LNCaP clone FGC (cell line): ENCODE measurements at regions not wholly inside any gene's neighbourhood (a gene's known extent, or its start where the extent isn't known, plus 50 kb on each side); places are given as distances from the start of the nearest gene placed in this dataset.

ENCODE experiments used
- DNase-seq: peaks from one replicate; pipeline ENCODE4 v3.0.0-alpha.2; 2011; ENCODE audit warnings: low read depth
- H3K4me3 ChIP-seq: 2 replicates; pipeline ENCODE4 v1.5.1; 2011; ENCODE audit warnings: mild to moderate bottlenecking, low read depth, low read length, control low read depth
- CTCF ChIP-seq: IDR thresholded peaks from 2 replicates; pipeline ENCODE4 v1.5.1; 2012; ENCODE audit warnings: mild to moderate bottlenecking; ENCODE audit not compliant: control insufficient read depth, insufficient read depth; ENCODE audit errors: extremely low read depth

DNA sequence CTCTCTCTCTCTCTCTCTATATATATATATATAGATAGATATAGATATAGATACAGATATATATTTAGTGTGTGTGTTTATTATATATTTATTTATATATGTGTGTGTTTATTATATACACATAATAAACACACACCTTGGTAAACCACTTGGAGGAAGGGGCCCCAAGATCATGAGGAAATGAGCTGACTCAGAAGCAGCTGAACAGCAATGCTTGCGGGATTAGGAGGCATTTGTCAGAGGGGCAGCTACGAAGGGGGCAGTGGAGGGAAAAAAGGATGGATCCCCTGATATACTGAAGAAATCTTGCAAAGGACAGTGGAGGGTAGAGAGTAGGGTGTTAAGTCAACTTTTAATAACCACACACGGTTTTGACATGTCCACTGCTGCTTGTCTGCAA lies 120.0 kb upstream of the SORBS2 start:
- no peak for TF ChIP-seq CTCF
- no peak overlapping the region for H3K4me3 ChIP-seq
- no peak for DNase-seq

DNA sequence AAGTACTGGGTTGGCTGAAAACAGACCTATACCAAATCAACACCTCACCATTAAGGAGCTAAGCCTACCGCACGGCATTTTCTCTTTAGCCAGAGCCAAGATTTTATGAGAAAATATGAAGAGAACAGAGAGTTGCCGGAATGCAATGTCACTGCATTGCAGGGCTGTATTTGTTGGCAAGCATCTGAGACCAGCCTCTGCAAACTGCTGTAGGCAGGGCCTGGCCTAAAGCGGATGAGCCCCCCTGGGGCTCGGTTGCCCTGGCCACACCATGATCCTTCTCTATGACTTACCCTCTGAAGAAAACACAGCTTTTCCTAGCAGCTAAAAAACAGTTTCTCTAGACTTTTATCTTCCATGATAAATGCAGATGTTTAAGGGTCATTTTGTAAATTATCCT lies 120.5 kb upstream of the SORBS2 start:
- TF ChIP-seq CTCF, result no peak
- H3K4me3 ChIP-seq, result no peak overlapping the region
- DNase-seq, result no peak

- DNase-seq, result no peak
- no peak overlapping the region for H3K4me3 ChIP-seq
- TF ChIP-seq CTCF, result no peak
These were observed 121.1 kb upstream of the SORBS2 start for GRCh38 chr4:185933078-185933581.

DNA sequence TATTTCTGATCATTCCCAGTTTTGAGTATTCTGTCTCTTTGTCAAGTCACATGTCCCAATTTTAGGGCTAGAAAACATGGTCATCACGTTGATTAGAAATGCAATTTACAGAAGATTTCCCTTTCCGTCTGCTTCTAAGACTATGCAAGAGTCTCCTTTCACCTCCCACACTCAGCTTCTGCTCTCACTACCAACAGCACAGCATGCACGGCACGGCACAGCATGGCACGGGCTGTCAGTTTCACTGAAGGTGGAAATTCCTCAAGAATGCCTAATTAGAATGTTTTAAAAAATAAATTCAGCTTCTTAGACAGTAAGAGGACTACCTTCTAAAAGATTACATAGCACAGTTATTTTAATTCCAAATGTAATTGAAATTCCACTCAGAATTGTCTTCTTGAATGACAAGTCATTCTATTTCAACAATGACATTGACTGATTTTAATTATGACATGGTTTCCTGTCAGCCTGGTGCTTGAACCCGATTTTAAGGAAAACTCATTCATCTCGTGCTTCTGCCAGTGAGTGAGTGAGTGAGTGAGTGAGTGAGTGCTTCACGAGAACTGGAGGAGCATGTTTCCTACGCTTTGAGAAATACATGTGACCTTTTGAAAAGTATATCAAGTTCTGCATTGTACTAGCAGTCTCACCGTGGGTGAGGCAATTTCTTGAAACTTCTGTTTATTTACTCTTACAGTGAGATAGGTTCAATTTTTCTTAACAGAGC lies 124.8 kb upstream of the SORBS2 start:
- no peak overlapping the region for H3K4me3 ChIP-seq
- DNase-seq, result no peak
- no peak for TF ChIP-seq CTCF

- TF ChIP-seq CTCF, result no peak
- no peak overlapping the region for H3K4me3 ChIP-seq
- DNase-seq, result no peak
These were observed 126.7 kb upstream of the SORBS2 start for GRCh38 chr4:185938654-185939053.

GRCh38 chr4:185941461-185941860 lies 127.5 kb upstream of the TLR3 start:
- no peak overlapping the region for H3K4me3 ChIP-seq
- DNase-seq, result no peak
- TF ChIP-seq CTCF, result no peak

DNA sequence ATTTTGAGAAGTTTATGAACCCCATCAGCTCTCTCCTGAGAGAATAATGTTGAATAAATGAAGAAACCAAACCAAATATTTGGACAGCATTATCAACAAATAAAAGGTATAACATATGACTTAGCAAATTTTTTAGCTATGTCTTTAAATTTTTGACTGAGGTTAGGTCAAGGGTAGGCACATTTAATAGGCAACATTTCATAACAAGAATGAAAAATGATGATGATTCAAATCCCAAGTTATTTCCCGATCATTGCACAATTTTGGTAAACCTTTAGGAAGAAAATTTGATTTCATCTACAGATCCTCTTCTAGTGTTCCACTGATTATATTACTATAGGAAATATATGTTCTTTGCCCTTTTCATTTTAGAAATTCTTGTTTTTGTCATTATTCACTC lies 123.7 kb upstream of the TLR3 start:
- no peak for DNase-seq
- no peak overlapping the region for H3K4me3 ChIP-seq
- TF ChIP-seq CTCF, result no peak
